HepG2 (cell line): ENCODE measurements at regions not wholly inside any gene's neighbourhood (a gene's known extent, or its start where the extent isn't known, plus 50 kb on each side); places are given as distances from the start of the nearest gene placed in this dataset.

Source experiments
- ATAC-seq: fragments of 200-7000 bp; cut with Tn5 transposase; 3 replicates; pipeline ENCODE4 v1.9.1; 2020; ENCODE audit warnings: mild to moderate bottlenecking, moderate library complexity
- BruUV-seq: library from RNA; stranded (reverse); fragments of 400-500 nt; replicated peaks from 2 replicates; lab custom pipeline; 2021; lab: Mats Ljungman, UMichigan
- CTCF ChIA-PET: fragments of 300-600 bp; formaldehyde crosslinking; extraction: SDS; loops from one replicate; lab custom pipeline; 2021; ENCODE audit warnings: low total read pairs, inconsistent platforms, low intra/inter-chr PET ratio; lab: Yijun Ruan, JAX
- POLR2A ChIA-PET: fragments of 350-600 bp; sonication (Branson Sonifier 250); formaldehyde crosslinking; loops from one replicate; lab custom pipeline; 2020; ENCODE audit warnings: antibody characterized with exemption, inconsistent platforms; lab: Yijun Ruan, JAX
- DNase-seq: peaks from one replicate; pipeline ENCODE4 v3.0.0-alpha.2; 2015; ENCODE audit warnings: low spot score
- FAIRE-seq: peaks from 3 replicates; lab custom pipeline; 2011; peaks lifted over from hg19 to GRCh38; lab: Jason Lieb, UNC
- H2AFZ ChIP-seq: one replicate; pipeline ENCODE4 v1.6.1; 2011; ENCODE audit warnings: low read length, inconsistent platforms
- H3K27ac ChIP-seq: fragments of 300-600 bp; 3 replicates; pipeline ENCODE4 v1.8.0; 2011; ENCODE audit warnings: mixed run types, mild to moderate bottlenecking, mixed read lengths, low read length, inconsistent platforms; ENCODE audit not compliant: insufficient read depth; ENCODE audit errors: extremely low read length
- H3K27me3 ChIP-seq, 2 experiments: fragments of 200-600 bp in 1 of 2; 2 replicates in 1 of 2; 3 replicates in 1 of 2; pipeline versions ENCODE4 v1.6.0 to v1.8.0; 2011; ENCODE audit warnings: low read length in 2 of 2, mild to moderate bottlenecking in 2 of 2, moderate library complexity in 2 of 2, inconsistent platforms in 1 of 2; ENCODE audit not compliant: insufficient read depth in 2 of 2, control insufficient read depth in 1 of 2
- H3K36me3 ChIP-seq, 2 experiments: fragments of 200-600 bp in 1 of 2; replicated peaks in 1 of 2; 2 replicates in 1 of 2; 3 replicates in 1 of 2; pipeline versions ENCODE4 v1.5.1 to v1.8.0; 2011; ENCODE audit warnings: low read length in 2 of 2, inconsistent platforms in 1 of 2; ENCODE audit not compliant: insufficient read depth in 2 of 2, control insufficient read depth in 1 of 2
- H3K4me1 ChIP-seq: 2 replicates; pipeline ENCODE4 v1.5.1; 2012; ENCODE audit warnings: low read length, inconsistent platforms; ENCODE audit not compliant: insufficient read depth
- H3K4me2 ChIP-seq: 2 replicates; pipeline ENCODE4 v1.6.0; 2011; ENCODE audit warnings: low read depth, low read length, inconsistent platforms
- H3K4me3 ChIP-seq, 3 experiments: fragments of 200-600 bp in 1 of 3; sonication (generic), shearing (Covaris generic) in 1 of 3; replicated peaks in 1 of 3; 2 replicates each; pipeline ENCODE4 v1.5.1; 2011 to 2016; ENCODE audit warnings: low read length in 3 of 3, inconsistent platforms in 2 of 3, low read depth in 2 of 3, mild to moderate bottlenecking in 2 of 3, control low read depth in 1 of 3, mixed read lengths in 1 of 3; ENCODE audit not compliant: insufficient read depth in 1 of 3
- H3K79me2 ChIP-seq: one replicate; pipeline ENCODE4 v1.6.1; 2011; ENCODE audit warnings: low read length, inconsistent platforms; ENCODE audit not compliant: insufficient read depth
- H3K9ac ChIP-seq: 2 replicates; pipeline ENCODE4 v1.6.0; 2011; ENCODE audit warnings: mild to moderate bottlenecking, low read depth, low read length, inconsistent platforms; ENCODE audit not compliant: insufficient read depth
- H3K9me3 ChIP-seq: 2 replicates; pipeline ENCODE4 v1.5.1; 2012; ENCODE audit warnings: mild to moderate bottlenecking, low read length
- H4K20me1 ChIP-seq: 2 replicates; pipeline ENCODE4 v1.6.0; 2011; ENCODE audit warnings: inconsistent platforms, mild to moderate bottlenecking, low read length, moderate library complexity; ENCODE audit not compliant: insufficient read depth
- BRD4 ChIP-seq: sonication (generic); formaldehyde crosslinking; IDR thresholded peaks from 2 replicates; pipeline ENCODE4 v1.4.0; 2020; ENCODE audit warnings: missing genetic modification reagents
- CBX1 ChIP-seq: IDR thresholded peaks from one replicate; pipeline ENCODE4 v1.6.1; 2016; ENCODE audit warnings: antibody characterized with exemption, low read depth
- CBX2 ChIP-seq, 2 experiments: fragments of 200-600 bp in 1 of 2; sonication (generic); formaldehyde crosslinking in 1 of 2; IDR thresholded peaks; 2 replicates each; pipeline versions ENCODE4 v1.7.0 to v1.8.1; 2018 to 2022; ENCODE audit warnings: low read depth in 2 of 2, low read length in 1 of 2, mild to moderate bottlenecking in 1 of 2, missing genetic modification reagents in 1 of 2
- DMAP1 ChIP-seq: IDR thresholded peaks from 2 replicates; pipeline ENCODE4 v1.6.1; 2016
- GTF2F1 ChIP-seq: fragments of 150-350 bp; IDR thresholded peaks from 2 replicates; pipeline ENCODE4 v1.6.1; 2014; ENCODE audit warnings: low read length
- HNF4A ChIP-seq: sonication (generic); formaldehyde crosslinking; IDR thresholded peaks from 2 replicates; pipeline ENCODE4 v1.4.0; 2020; ENCODE audit warnings: missing genetic modification reagents
- MEIS2 ChIP-seq: sonication (generic); formaldehyde crosslinking; IDR thresholded peaks from 2 replicates; pipeline ENCODE4 v1.9.0; 2021; ENCODE audit warnings: mild to moderate bottlenecking, missing genetic modification reagents
- RFXAP ChIP-seq: sonication (generic); formaldehyde crosslinking; IDR thresholded peaks from 2 replicates; pipeline ENCODE4 v1.4.0; 2020; ENCODE audit warnings: missing genetic modification reagents, borderline replicate concordance
- SALL1 ChIP-seq: sonication (generic); formaldehyde crosslinking; IDR thresholded peaks from 2 replicates; pipeline ENCODE4 v1.8.0; 2022; ENCODE audit warnings: mild to moderate bottlenecking, missing genetic modification reagents
- TSC22D2 ChIP-seq: sonication (generic); formaldehyde crosslinking; IDR thresholded peaks from 2 replicates; pipeline ENCODE4 v1.5.1; 2020; ENCODE audit warnings: missing genetic modification reagents, mild to moderate bottlenecking, borderline replicate concordance
- ZNF724P ChIP-seq: sonication (generic); formaldehyde crosslinking; IDR thresholded peaks from 2 replicates; pipeline ENCODE4 v1.8.0; 2022; ENCODE audit warnings: missing genetic modification reagents, borderline replicate concordance
- ZNF768 ChIP-seq: sonication (generic); formaldehyde crosslinking; IDR thresholded peaks from 2 replicates; pipeline ENCODE4 v1.4.0; 2020; ENCODE audit warnings: missing genetic modification reagents
- ZNF777 ChIP-seq: sonication (generic); formaldehyde crosslinking; IDR thresholded peaks from 2 replicates; pipeline ENCODE4 v1.4.0; 2020; ENCODE audit warnings: missing genetic modification reagents
- ZSCAN31 ChIP-seq: sonication (generic); formaldehyde crosslinking; IDR thresholded peaks from 2 replicates; pipeline ENCODE4 v1.5.0; 2020; ENCODE audit warnings: low read depth, mild to moderate bottlenecking, missing genetic modification reagents
- WGBS: methylation state at CpG from one replicate; pipeline ENCODE4 v1.1.6; 2017; ENCODE audit warnings: low lambda C conversion rate; 5-methylcytosine and 5-hydroxymethylcytosine counted together
- in situ Hi-C: cut with HindIII; loops from 2 replicates; pipeline ENCODE4 v1.10.0; 2017; ENCODE audit warnings: low pct_unique_long_range_greater_than_20kb; ENCODE audit not compliant: extremely low pct_ligation_motif_present
- intact Hi-C: fragments of 100-400 bp; cut with micrococcal nuclease; formaldehyde crosslinking; loops from one replicate; pipeline ENCODE4 v1.10.0; 2022; ENCODE audit not compliant: unreplicated experiment
- TF ChIP-seq, protein P1 (sequence below): sonication (generic); formaldehyde crosslinking; conservative IDR thresholded peaks from 2 replicates; pipeline ENCODE4 v1.4.0; 2020; ENCODE audit warnings: missing genetic modification reagents
- TF ChIP-seq, protein P2 (sequence below): sonication (generic); formaldehyde crosslinking; IDR thresholded peaks from 2 replicates; pipeline ENCODE4 v1.8.1; 2023; ENCODE audit warnings: mild to moderate bottlenecking, inconsistent platforms, moderate library complexity, missing genetic modification reagents, borderline replicate concordance

DNA sequence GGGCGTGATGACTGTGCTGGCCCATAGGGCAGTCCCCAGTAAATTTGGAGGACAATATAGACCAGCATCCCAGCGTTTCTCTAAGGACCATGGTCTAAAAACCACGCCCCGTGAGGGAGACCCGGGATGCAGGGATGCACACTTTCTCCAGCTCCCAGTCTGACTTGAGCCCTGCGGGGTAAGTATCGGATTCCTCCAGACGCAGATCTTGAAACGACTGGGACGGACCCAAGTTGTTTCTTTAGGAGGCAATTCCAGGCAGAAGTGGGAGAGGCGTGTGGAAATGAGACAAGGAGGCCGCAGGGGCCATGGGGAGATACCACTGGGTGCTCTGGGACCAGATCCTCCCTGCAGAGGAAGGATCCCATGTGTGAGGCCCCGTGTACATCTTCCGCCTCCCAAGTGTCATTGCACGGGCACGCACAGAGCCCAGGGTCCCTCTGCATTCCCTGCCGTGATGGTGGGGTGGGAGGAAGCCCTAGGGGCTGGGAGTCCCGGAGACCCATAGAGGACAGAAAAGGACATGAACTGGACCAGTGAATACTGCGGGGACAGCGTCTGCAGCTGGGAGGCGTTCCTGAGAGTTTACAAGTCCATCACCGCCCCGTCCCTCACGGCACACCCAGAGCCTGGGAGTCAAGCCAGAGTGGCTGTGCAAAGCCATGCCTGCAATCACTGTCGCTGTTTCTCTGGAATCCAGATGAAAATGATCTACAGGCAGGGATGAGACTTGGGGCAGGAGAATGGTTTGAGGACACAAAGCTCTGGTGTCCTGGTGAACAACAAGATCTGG, 522.9 kb downstream of the CDH26 start:
- in situ Hi-C loops (no loop called here), intact Hi-C loops (no loop called here)
- Histone ChIP-seq H3K9ac (no peak overlapping the region), H3K27me3 (no peaks in the 10 kb centered on the region; a peak in 1 of 5 replicates), H3K36me3 (no peaks in the 10 kb centered on the region), H3K4me2 (no peak overlapping the region), H3K27ac (no peak overlapping the region), H4K20me1 (no peaks in the 10 kb centered on the region), H3K9me3 (peaks cover 26% of the 10 kb centered on the region; the same call in 1 of the 2 replicates), H3K4me3 (no peak overlapping the region), H3K79me2 (no peaks in the 10 kb centered on the region), H3K4me1 (no peaks in the 10 kb centered on the region), H2AFZ (no peak overlapping the region)
- ChIA-PET POLR2A (no interaction called here), CTCF (no interaction called here)
- 19% methylated on average over 25 of the region's 25 CpGs for WGBS
- FAIRE-seq (no peak), ATAC-seq (no peak), DNase-seq (no peak)
- no peak for TF ChIP-seq DMAP1 (CRISPR knock-in tag)
- no peak for TF ChIP-seq BRD4
- no peak for TF ChIP-seq ZNF768 (CRISPR knock-in tag)
- no peak for TF ChIP-seq SALL1
- no peak for TF ChIP-seq CBX1
- no peak for TF ChIP-seq TSC22D2 (CRISPR knock-in tag)
- BruUV-seq: no TSS peak

GRCh38 chr20:60481743-60482133, 523.5 kb downstream of the CDH26 start:
- H3K27ac ChIP-seq: no peak overlapping the region
- FAIRE-seq: no peak
- no peak for ATAC-seq
- H3K4me1 ChIP-seq: no peaks in the 10 kb centered on the region
- no peak for DNase-seq
- peaks cover 32% of the 10 kb centered on the region for H3K9me3 ChIP-seq
- BruUV-seq: no TSS peak
- H3K36me3 ChIP-seq: no peaks in the 10 kb centered on the region
- H2AFZ ChIP-seq: no peak overlapping the region
- peaks cover 0 to 2% of the 10 kb centered on the region in 2 experiments; a peak in 1 of 5 replicates for H3K27me3 ChIP-seq
- H3K79me2 ChIP-seq: no peaks in the 10 kb centered on the region
- no peaks in the 10 kb centered on the region for H4K20me1 ChIP-seq
- H3K4me3 ChIP-seq: no peak overlapping the region
- no peak overlapping the region for H3K4me2 ChIP-seq
- TF ChIP-seq, protein P1, sequence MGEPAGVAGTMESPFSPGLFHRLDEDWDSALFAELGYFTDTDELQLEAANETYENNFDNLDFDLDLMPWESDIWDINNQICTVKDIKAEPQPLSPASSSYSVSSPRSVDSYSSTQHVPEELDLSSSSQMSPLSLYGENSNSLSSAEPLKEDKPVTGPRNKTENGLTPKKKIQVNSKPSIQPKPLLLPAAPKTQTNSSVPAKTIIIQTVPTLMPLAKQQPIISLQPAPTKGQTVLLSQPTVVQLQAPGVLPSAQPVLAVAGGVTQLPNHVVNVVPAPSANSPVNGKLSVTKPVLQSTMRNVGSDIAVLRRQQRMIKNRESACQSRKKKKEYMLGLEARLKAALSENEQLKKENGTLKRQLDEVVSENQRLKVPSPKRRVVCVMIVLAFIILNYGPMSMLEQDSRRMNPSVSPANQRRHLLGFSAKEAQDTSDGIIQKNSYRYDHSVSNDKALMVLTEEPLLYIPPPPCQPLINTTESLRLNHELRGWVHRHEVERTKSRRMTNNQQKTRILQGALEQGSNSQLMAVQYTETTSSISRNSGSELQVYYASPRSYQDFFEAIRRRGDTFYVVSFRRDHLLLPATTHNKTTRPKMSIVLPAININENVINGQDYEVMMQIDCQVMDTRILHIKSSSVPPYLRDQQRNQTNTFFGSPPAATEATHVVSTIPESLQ (CRISPR knock-in tag): no peak
- TF ChIP-seq HNF4A (CRISPR knock-in tag): no peak
- TF ChIP-seq ZSCAN31 (CRISPR knock-in tag): no peak
- TF ChIP-seq, protein P2, sequence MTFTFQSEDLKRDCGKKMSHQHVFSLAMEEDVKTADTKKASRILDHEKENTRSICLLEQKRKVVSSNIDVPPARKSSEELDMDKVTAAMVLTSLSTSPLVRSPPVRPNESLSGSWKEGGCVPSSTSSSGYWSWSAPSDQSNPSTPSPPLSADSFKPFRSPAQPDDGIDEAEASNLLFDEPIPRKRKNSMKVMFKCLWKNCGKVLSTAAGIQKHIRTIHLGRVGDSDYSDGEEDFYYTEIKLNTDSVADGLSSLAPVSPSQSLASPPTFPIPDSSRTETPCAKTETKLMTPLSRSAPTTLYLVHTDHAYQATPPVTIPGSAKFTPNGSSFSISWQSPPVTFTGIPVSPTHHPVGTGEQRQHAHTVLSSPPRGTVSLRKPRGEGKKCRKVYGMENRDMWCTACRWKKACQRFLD (CRISPR knock-in tag): no peak
- no peak for TF ChIP-seq ZNF724P (CRISPR knock-in tag)
- no peak for TF ChIP-seq CBX2 (IDR thresholded peaks at IDR 0.05; ENCODE audit: low read depth, low read length)
- no peak for TF ChIP-seq CBX2 (CRISPR knock-in tag; IDR thresholded peaks at IDR 0.05; ENCODE audit: low read depth)
- TF ChIP-seq RFXAP: no peak
- no peak for TF ChIP-seq ZNF777 (CRISPR knock-in tag)
- no peak for TF ChIP-seq GTF2F1
- TF ChIP-seq MEIS2 (CRISPR knock-in tag): no peak
- CTCF ChIA-PET: no interaction called here
- no peak overlapping the region for H3K9ac ChIP-seq
- in situ Hi-C loops: no loop called here
- intact Hi-C loops: no loop called here
- 44% methylated on average over 7 of the region's 7 CpGs for WGBS
- POLR2A ChIA-PET: no interaction called here
